ENCODE measurements at regions not wholly inside any gene's neighbourhood (a gene's known extent, or its start where the extent isn't known, plus 50 kb on each side); places are given as distances from the start of the nearest gene placed in this dataset.

- no peak overlapping the region for H3K27ac ChIP-seq (ENCODE audit: low read depth in 1 of 2, low read length in 2 of 2)
- no peaks in the 10 kb centered on the region for H3K9me3 ChIP-seq (ENCODE audit: control insufficient read depth in 4 of 4, low read length in 3 of 4)
- H3K9ac ChIP-seq (ENCODE audit: low read depth in 1 of 2, low read length in 2 of 2), result no peak overlapping the region
- no peaks in the 10 kb centered on the region for H3K36me3 ChIP-seq (ENCODE audit: control insufficient read depth in 4 of 4, insufficient read depth in 3 of 4, low read depth in 1 of 4, low read length in 3 of 4)
- no peak for TF ChIP-seq NR2F2 (IDR thresholded peaks at IDR 0.05)
- no peak for TF ChIP-seq HNF4G (IDR thresholded peaks at IDR 0.05)
- TF ChIP-seq REST (IDR thresholded peaks at IDR 0.05), result no peak
- TF ChIP-seq ZBTB33 (IDR thresholded peaks at IDR 0.05), result no peak
- H3K27me3 ChIP-seq (ENCODE audit: control insufficient read depth in 4 of 4, insufficient read depth in 4 of 4, low read length in 3 of 4), result no peaks in the 10 kb centered on the region
- no peaks in the 10 kb centered on the region for H3K4me1 ChIP-seq (ENCODE audit: control insufficient read depth in 4 of 4, insufficient read depth in 4 of 4, low read length in 3 of 4)
- H3K4me3 ChIP-seq (ENCODE audit: low read depth in 1 of 3, low read length in 3 of 3), result no peak overlapping the region
- 96% methylated on average over 5 of the region's 5 CpGs for WGBS
- no peak for DNase-seq (ENCODE audit: low spot score)
Observed at GRCh38 chr2:19203866-19204265, 154.6 kb downstream of the OSR1 start.

- H3K27me3 ChIP-seq (ENCODE audit: control insufficient read depth in 4 of 4, insufficient read depth in 4 of 4, low read length in 3 of 4), result no peaks in the 10 kb centered on the region
- H3K36me3 ChIP-seq (ENCODE audit: control insufficient read depth in 4 of 4, insufficient read depth in 3 of 4, low read depth in 1 of 4, low read length in 3 of 4), result no peaks in the 10 kb centered on the region
- H3K27ac ChIP-seq (ENCODE audit: low read depth in 1 of 2, low read length in 2 of 2), result no peak overlapping the region
- H3K9me3 ChIP-seq (ENCODE audit: control insufficient read depth in 4 of 4, low read length in 3 of 4), result no peaks in the 10 kb centered on the region
- no peaks in the 10 kb centered on the region for H3K4me1 ChIP-seq (ENCODE audit: control insufficient read depth in 4 of 4, insufficient read depth in 4 of 4, low read length in 3 of 4)
- 93% methylated on average over 4 of the region's 4 CpGs for WGBS
- no peak for TF ChIP-seq CTCF (IDR thresholded peaks at IDR 0.05; ENCODE audit: low read depth, low read length, missing input control)
- H3K4me3 ChIP-seq (ENCODE audit: low read depth in 1 of 3, low read length in 3 of 3), result no peak overlapping the region
- no peak overlapping the region for H3K9ac ChIP-seq (ENCODE audit: low read depth in 1 of 2, low read length in 2 of 2)
- DNase-seq (ENCODE audit: low spot score), result no peak
Observed at GRCh38 chr2:19201911-19202462, 156.4 kb downstream of the OSR1 start.

- no peaks in the 10 kb centered on the region for H3K36me3 ChIP-seq (ENCODE audit: control insufficient read depth in 4 of 4, insufficient read depth in 3 of 4, low read depth in 1 of 4, low read length in 3 of 4)
- no peak for DNase-seq (ENCODE audit: low spot score)
- H3K4me1 ChIP-seq (ENCODE audit: control insufficient read depth in 4 of 4, insufficient read depth in 4 of 4, low read length in 3 of 4), result no peaks in the 10 kb centered on the region
- TF ChIP-seq FOXA2 (IDR thresholded peaks at IDR 0.05), result no peak
- TF ChIP-seq HNF4G (IDR thresholded peaks at IDR 0.05), result no peak
- no peak for TF ChIP-seq ATF3 (IDR thresholded peaks at IDR 0.05)
- TF ChIP-seq NR2F2 (IDR thresholded peaks at IDR 0.05), result no peak
- no peak for TF ChIP-seq GABPA (IDR thresholded peaks at IDR 0.05 in 1 of 2, conservative IDR thresholded peaks at IDR 0.05 in 1 of 2)
- H3K9ac ChIP-seq (ENCODE audit: low read depth in 1 of 2, low read length in 2 of 2), result no peak overlapping the region
- 89% methylated on average over 1 of the region's 1 CpG for WGBS
- no peak overlapping the region for H3K4me3 ChIP-seq (ENCODE audit: low read depth in 1 of 3, low read length in 3 of 3)
- H3K9me3 ChIP-seq (ENCODE audit: control insufficient read depth in 4 of 4, low read length in 3 of 4), result no peaks in the 10 kb centered on the region
- no peak overlapping the region for H3K27ac ChIP-seq (ENCODE audit: low read depth in 1 of 2, low read length in 2 of 2)
- no peaks in the 10 kb centered on the region for H3K27me3 ChIP-seq (ENCODE audit: control insufficient read depth in 4 of 4, insufficient read depth in 4 of 4, low read length in 3 of 4)
Observed at GRCh38 chr2:19198381-19198780, 160.0 kb downstream of the OSR1 start.

All from liver (tissue), 8 donors.